SK-N-SH treated with all-trans-retinoic acid at 6 μM for 48 hours (cell line): ENCODE measurements at regions not wholly inside any gene's neighbourhood (a gene's known extent, or its start where the extent isn't known, plus 50 kb on each side); places are given as distances from the start of the nearest gene placed in this dataset.

Experiments
- ARNTL ChIP-seq: fragments of 450-650 bp; formaldehyde crosslinking; IDR thresholded peaks from 2 replicates; pipeline ENCODE4 v1.5.0; 2020; ENCODE audit warnings: low read depth, mild to moderate bottlenecking, moderate library complexity, borderline replicate concordance
- PATZ1 ChIP-seq: fragments of 250-450 bp; sonication (Bioruptor Pico); IDR thresholded peaks from 2 replicates; pipeline ENCODE4 v1.8.0; 2020; ENCODE audit warnings: mild to moderate bottlenecking, moderate library complexity, borderline replicate concordance
- RARB ChIP-seq: fragments of 250-450 bp; sonication (Bioruptor Pico); IDR thresholded peaks from 2 replicates; pipeline ENCODE4 v1.8.0; 2021; ENCODE audit warnings: mild to moderate bottlenecking, moderate library complexity
- ZNF565 ChIP-seq: fragments of 450-650 bp; formaldehyde crosslinking; conservative IDR thresholded peaks from 2 replicates; pipeline ENCODE4 v1.5.0; 2020; ENCODE audit warnings: low read depth, mild to moderate bottlenecking, moderate library complexity
- ZNF8 ChIP-seq: fragments of 450-650 bp; formaldehyde crosslinking; IDR thresholded peaks from 2 replicates; pipeline ENCODE4 v1.5.0; 2020; ENCODE audit warnings: mild to moderate bottlenecking, moderate library complexity

DNA sequence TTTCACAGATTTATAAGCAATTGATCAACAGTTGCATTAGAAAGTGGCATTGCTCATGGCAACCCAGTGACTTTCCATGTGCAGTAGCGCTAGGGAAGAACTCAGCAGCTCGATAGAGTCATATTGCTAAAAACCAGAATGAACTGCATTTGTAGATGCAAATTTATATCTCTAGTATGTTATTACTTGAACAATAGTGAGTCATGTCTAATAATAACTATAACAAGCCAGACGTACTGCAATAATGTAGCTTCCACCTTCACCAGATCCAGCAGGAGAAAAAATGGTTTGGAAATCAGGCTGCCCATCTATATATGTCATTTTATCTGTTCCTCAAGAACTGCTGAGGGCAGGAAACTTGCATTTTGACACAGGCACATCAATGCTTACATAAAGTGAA lies 66.5 kb upstream of the FIGN start:
- TF ChIP-seq PATZ1 (no peak), ARNTL (CRISPR knock-in tag) (no peak), ZNF8 (no peak), ZNF565 (CRISPR knock-in tag) (no peak), RARB (CRISPR knock-in tag) (no peak)
